Type B pancreatic cell (in vitro differentiated cells): ENCODE measurements at regions not wholly inside any gene's neighbourhood (a gene's known extent, or its start where the extent isn't known, plus 50 kb on each side); places are given as distances from the start of the nearest gene placed in this dataset.

Experiments
- DNase-seq: peaks from one replicate; pipeline ENCODE4 v3.0.0; 2021; ENCODE audit warnings: mixed read lengths; ENCODE audit not compliant: unreplicated experiment; ENCODE audit errors: extremely low spot score
- H3K27ac Mint-ChIP-seq: 2 replicates; pipeline ENCODE4 v1.8.0; 2021; ENCODE audit warnings: mild to moderate bottlenecking, mixed read lengths
- H3K27me3 Mint-ChIP-seq: 2 replicates; pipeline ENCODE4 v1.8.0; 2021; ENCODE audit warnings: mixed read lengths
- H3K36me3 Mint-ChIP-seq: 2 replicates; pipeline ENCODE4 v1.8.0; 2021; ENCODE audit warnings: mixed read lengths
- H3K4me1 Mint-ChIP-seq: one replicate; pipeline ENCODE4 v1.8.0; 2021; ENCODE audit warnings: mixed read lengths; ENCODE audit not compliant: unreplicated experiment
- H3K4me3 Mint-ChIP-seq: 2 replicates; pipeline ENCODE4 v1.8.0; 2021; ENCODE audit warnings: mild to moderate bottlenecking, mixed read lengths
- H3K9me3 Mint-ChIP-seq: 2 replicates; pipeline ENCODE4 v1.8.0; 2021; ENCODE audit warnings: mixed read lengths
- CTCF ChIP-seq: fragments of 200-600 bp; sonication (generic); conservative IDR thresholded peaks from 2 replicates; pipeline ENCODE4 v1.5.0; 2021; ENCODE audit warnings: antibody characterized with exemption, mild to moderate bottlenecking

- DNase-seq = no peak
- Mint-ChIP-seq H3K36me3 (no peaks in the 10 kb centered on the region), H3K27ac (peak overlapping the region; percentile 84), H3K9me3 (peaks cover 20% of the 10 kb centered on the region), H3K4me3 (no peak overlapping the region), H3K4me1 (peaks cover 13% of the 10 kb centered on the region), H3K27me3 (no peaks in the 10 kb centered on the region)
- TF ChIP-seq CTCF = no peak
Measured at GRCh38 chr2:149832324-149832723, 244.7 kb upstream of the MMADHC start.

DNA sequence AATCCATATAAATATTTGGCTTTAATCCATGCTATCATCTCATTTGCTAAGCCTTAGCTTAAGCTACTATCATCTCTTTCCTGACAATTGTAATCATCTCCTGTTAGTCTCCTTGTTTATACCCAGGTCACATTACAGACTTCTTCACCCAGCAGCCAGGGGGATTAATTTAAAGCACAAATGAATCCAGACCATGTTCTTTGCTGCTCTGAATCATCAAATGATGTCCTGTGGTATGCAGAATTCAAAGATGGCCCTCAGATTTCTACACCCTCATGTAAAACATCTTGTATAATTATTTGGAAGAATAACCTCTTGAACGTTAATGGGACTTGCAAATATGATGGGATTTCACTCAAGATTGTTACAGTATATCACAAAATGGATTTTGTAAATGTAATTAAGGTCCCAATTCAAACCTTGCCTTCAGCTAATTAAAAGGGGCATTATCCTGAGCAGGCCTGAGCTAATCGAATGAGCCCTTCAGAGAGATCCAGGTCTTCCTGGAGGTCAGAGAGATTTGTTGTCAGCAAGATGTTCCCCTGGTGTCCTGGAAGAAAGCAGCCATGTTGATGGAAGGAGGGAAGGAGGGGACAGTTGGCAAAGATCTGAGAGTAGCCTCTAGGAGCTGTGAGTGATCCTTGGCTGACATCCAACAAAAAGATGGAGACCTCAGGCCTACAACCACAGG, 241.1 kb upstream of the MMADHC start:
- Mint-ChIP-seq H3K9me3 (peaks cover 15% of the 10 kb centered on the region), H3K27ac (no peak overlapping the region), H3K36me3 (no peaks in the 10 kb centered on the region), H3K27me3 (no peaks in the 10 kb centered on the region), H3K4me1 (peaks cover 13% of the 10 kb centered on the region), H3K4me3 (no peak overlapping the region)
- DNase-seq = no peak
- TF ChIP-seq CTCF = no peak

DNA sequence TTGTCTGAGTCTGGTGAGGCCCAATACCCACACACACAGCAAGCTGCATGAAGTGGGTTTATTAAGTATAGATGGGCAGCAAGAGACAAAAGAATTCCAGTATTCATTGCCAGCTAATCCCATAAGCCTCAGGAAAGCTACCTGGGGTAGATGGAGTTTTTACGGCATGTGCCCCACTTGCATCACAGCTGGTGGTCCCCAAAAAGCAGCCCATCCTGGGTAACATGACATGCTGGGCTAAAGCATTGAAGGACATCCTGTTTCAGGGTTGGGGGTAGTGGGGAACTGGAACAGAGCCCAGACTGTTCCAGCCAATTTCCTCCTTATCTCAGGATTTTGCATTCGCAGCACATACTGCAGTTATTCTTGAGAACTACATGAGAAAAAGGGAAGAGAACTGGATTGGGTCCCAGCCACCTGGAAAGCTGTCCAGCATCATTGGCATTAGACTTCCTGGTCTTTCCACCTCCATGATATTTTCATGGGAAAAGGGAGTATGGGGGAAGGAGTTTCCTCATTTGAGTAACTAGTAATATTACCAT, 240.1 kb upstream of the MMADHC start:
- peaks cover 15% of the 10 kb centered on the region for H3K9me3 Mint-ChIP-seq
- no peak overlapping the region for H3K4me3 Mint-ChIP-seq
- TF ChIP-seq CTCF = no peak
- no peak overlapping the region for H3K27ac Mint-ChIP-seq
- peaks cover 11% of the 10 kb centered on the region for H3K4me1 Mint-ChIP-seq
- no peaks in the 10 kb centered on the region for H3K27me3 Mint-ChIP-seq
- no peaks in the 10 kb centered on the region for H3K36me3 Mint-ChIP-seq
- DNase-seq = no peak

- Mint-ChIP-seq H3K4me1 (peaks cover 5% of the 10 kb centered on the region), H3K36me3 (no peaks in the 10 kb centered on the region), H3K4me3 (no peak overlapping the region), H3K9me3 (peaks cover 15% of the 10 kb centered on the region), H3K27me3 (no peaks in the 10 kb centered on the region), H3K27ac (no peak overlapping the region)
- DNase-seq = no peak
- TF ChIP-seq CTCF = no peak
Measured at GRCh38 chr2:149826471-149827125, 239.0 kb upstream of the MMADHC start.

- no peak for TF ChIP-seq CTCF
- no peak overlapping the region for H3K4me3 Mint-ChIP-seq
- H3K9me3 Mint-ChIP-seq = peaks cover 11% of the 10 kb centered on the region
- no peak overlapping the region for H3K27ac Mint-ChIP-seq
- DNase-seq = no peak
- H3K4me1 Mint-ChIP-seq = no peaks in the 10 kb centered on the region
- H3K27me3 Mint-ChIP-seq = no peaks in the 10 kb centered on the region
- H3K36me3 Mint-ChIP-seq = no peaks in the 10 kb centered on the region
Measured at GRCh38 chr2:149825473-149825872, 237.9 kb upstream of the MMADHC start.
